AG04449 (cell line): ENCODE measurements at regions not wholly inside any gene's neighbourhood (a gene's known extent, or its start where the extent isn't known, plus 50 kb on each side); places are given as distances from the start of the nearest gene placed in this dataset.

Experiments used
- CTCF ChIA-PET: fragments of 350-600 bp; formaldehyde crosslinking; extraction: SDS; loops from one replicate; lab custom pipeline; 2021; ENCODE audit warnings: antibody characterized with exemption; lab: Yijun Ruan, JAX
- POLR2A ChIA-PET: fragments of 400-600, 350-600 bp; formaldehyde crosslinking; extraction: SDS; loops from one replicate; lab custom pipeline; 2020; ENCODE audit warnings: antibody characterized with exemption, inconsistent platforms; lab: Yijun Ruan, JAX
- DNase-seq: peaks from one replicate; pipeline ENCODE4 v3.0.0-alpha.2; 2010; ENCODE audit warnings: low read depth, low spot score
- H3K4me3 ChIP-seq: 2 replicates; pipeline ENCODE4 v1.5.1; 2011; ENCODE audit warnings: low read depth, mild to moderate bottlenecking, control low read depth, low read length
- TF ChIP-seq, protein P1 (sequence below): IDR thresholded peaks from one replicate; pipeline ENCODE4 v1.5.1; 2011; ENCODE audit warnings: mild to moderate bottlenecking, moderate library complexity, low read length, control low read depth, inconsistent platforms; ENCODE audit not compliant: insufficient read depth; ENCODE audit errors: missing control alignments

DNA sequence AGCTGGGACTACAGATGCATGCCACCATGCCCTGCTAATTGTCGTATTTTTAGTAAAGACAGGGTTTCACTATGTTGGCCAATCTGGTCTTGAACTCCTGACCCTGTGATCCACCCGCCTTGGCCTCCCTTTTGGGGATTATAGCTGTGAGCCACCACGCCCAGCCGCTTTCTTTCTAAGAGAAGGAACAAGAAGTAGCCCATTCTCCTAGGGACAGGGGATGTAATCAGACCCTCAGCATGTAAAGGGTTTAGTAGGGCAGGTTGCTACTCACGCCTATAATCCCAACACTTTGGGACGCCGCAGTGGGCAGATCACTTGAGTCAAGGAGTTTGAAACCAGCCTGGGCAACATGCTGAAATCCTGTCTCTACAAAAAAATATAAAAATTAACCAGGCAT is 189.7 kb downstream of the TOMM20 start:
- CTCF ChIA-PET, result no interaction called here
- H3K4me3 ChIP-seq, result no peak overlapping the region
- POLR2A ChIA-PET, result interaction anchor here (0.6 kb wide), 1 partner anchor 410 kb away, joined by 5 read pairs; no protein-coding TSS in a partner anchor
- no peak for DNase-seq
- TF ChIP-seq, protein P1, sequence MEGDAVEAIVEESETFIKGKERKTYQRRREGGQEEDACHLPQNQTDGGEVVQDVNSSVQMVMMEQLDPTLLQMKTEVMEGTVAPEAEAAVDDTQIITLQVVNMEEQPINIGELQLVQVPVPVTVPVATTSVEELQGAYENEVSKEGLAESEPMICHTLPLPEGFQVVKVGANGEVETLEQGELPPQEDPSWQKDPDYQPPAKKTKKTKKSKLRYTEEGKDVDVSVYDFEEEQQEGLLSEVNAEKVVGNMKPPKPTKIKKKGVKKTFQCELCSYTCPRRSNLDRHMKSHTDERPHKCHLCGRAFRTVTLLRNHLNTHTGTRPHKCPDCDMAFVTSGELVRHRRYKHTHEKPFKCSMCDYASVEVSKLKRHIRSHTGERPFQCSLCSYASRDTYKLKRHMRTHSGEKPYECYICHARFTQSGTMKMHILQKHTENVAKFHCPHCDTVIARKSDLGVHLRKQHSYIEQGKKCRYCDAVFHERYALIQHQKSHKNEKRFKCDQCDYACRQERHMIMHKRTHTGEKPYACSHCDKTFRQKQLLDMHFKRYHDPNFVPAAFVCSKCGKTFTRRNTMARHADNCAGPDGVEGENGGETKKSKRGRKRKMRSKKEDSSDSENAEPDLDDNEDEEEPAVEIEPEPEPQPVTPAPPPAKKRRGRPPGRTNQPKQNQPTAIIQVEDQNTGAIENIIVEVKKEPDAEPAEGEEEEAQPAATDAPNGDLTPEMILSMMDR, result no peak

DNA sequence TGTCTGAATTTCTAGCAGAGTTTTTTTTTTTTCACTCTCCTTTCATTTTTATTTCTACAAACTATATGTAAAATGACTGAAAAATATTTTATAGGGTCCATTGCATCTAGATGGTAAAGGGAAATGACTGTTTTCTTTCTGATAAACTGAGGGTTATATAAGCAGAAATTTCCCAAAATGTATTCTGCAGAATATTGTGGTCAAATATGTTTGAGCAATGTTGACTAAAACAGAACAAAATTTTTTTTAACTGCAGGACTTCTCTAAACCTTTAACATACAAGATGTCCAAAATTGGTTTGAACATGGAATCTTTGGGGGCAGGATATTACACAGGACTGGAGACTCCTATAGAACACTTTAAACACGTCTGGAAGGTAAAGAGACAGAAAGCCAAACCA is 190.5 kb downstream of the TOMM20 start:
- DNase-seq, result no peak
- H3K4me3 ChIP-seq, result no peak overlapping the region
- ChIA-PET CTCF (no interaction called here), POLR2A (no interaction called here)
- TF ChIP-seq, protein P1, result no peak

DNA sequence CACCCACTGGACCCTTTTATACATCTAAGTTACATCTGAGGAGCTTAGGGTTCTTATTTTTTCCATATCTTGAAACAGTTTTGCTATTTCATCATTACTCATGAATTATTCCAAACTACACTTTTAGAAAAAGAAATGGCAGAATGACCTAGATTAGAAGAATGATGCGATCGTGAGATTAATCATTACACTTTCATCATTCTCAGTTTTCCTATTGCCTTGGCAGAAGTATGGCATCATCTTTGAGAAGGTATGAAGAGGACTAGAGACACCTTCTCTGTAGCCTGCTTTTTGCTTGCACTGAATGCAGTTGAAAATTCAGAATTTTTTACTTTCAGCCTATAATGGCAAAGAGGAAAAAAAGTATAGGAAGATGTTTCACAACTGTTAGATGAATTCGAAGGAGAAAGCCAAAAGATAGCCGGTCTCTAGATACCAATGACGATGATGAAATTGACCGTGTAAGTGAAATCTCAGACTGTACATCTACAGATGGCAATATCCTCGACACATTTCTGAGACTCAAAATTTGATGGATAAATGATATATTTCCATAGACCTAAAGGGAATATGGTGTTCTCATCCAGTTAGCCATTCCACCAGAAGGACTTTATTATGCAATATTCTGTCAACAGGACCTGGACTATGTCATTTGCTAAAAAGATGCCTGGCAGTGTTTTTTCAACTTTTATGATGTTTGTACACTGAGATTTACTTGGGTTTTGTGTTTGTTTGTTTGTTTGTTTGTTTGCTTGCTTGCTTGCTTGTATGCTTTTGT is 191.8 kb downstream of the TOMM20 start:
- CTCF ChIA-PET, result no interaction called here
- POLR2A ChIA-PET, result no interaction called here

DNA sequence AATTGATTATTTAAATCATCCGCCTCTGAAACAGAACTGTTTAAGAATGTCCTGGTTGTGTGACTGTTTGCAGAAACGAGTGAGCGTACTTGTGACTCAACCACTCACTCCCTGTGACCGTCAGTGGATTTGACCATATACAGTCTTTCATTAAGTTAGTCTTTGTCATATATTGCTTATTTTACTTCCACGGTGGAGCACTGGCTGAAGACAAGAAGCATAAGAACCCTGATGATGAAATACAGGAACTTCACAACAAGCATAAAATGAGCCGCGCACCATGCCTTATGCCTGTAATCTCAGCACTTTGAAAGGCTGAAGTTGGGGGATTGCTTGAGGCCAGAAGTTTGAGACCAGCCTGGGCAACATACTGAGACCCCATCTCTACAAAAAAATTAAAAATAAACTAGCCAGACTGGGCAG is 194.0 kb downstream of the TOMM20 start:
- TF ChIP-seq, protein P1, result no peak
- ChIA-PET CTCF (no interaction called here), POLR2A (interaction anchor here (1.2 kb wide), 1 partner anchor 28 kb away, joined by 4 read pairs; no protein-coding TSS in a partner anchor)
- no peak overlapping the region for H3K4me3 ChIP-seq
- peak; percentile 93 for DNase-seq

More for the DNA sequence above, 191.8 kb downstream of the TOMM20 start:
- TF ChIP-seq, protein P1, result no peak
- H3K4me3 ChIP-seq, result no peak overlapping the region
- DNase-seq, result no peak

GRCh38 chr1:234933475-234933874 is 195.2 kb downstream of the TOMM20 start:
- ChIA-PET POLR2A (interaction anchor here (0.8 to 1.5 kb wide), 5 partner anchors 114 to 322 kb away, joined by 3 to 8 read pairs (median 4); no protein-coding TSS in a partner anchor), CTCF (interaction anchor here (1.0 to 1.4 kb wide), 2 partner anchors 39 to 150 kb away, joined by 3 to 7 read pairs; no protein-coding TSS in a partner anchor)
- H3K4me3 ChIP-seq, result no peak overlapping the region
- no peak for DNase-seq
- TF ChIP-seq, protein P1, result no peak

GRCh38 chr1:234932511-234933430 is 195.9 kb downstream of the TOMM20 start:
- POLR2A ChIA-PET, result interaction anchor here (1.2 to 1.5 kb wide), 3 partner anchors 150 to 321 kb away, joined by 3 to 8 read pairs (median 4); no protein-coding TSS in a partner anchor
- TF ChIP-seq, protein P1, result no peak
- CTCF ChIA-PET, result interaction anchor here (1.0 to 1.5 kb wide), 4 partner anchors 25 to 321 kb away, joined by 3 to 7 read pairs (median 4); no protein-coding TSS in a partner anchor
- DNase-seq, result no peak
- no peak overlapping the region for H3K4me3 ChIP-seq
